ENCODE measurements at regions not wholly inside any gene's neighbourhood (a gene's known extent, or its start where the extent isn't known, plus 50 kb on each side); places are given as distances from the start of the nearest gene placed in this dataset.

GRCh38 chr12:31872831-31873604 is 86.2 kb upstream of the RESF1 start:
- Histone ChIP-seq H3K27ac (no peak overlapping the region), H3K36me3 (no peaks in the 10 kb centered on the region), H3K4me3 (no peak overlapping the region), H3K9me3 (ENCODE audit: low read depth) (no peaks in the 10 kb centered on the region), H3K27me3 (no peaks in the 10 kb centered on the region), H3K4me1 (ENCODE audit: low read depth) (no peaks in the 10 kb centered on the region)
- no peak for DNase-seq (ENCODE audit: low read depth in 1 of 2, low spot score in 1 of 2)
- TF ChIP-seq CTCF (IDR thresholded peaks at IDR 0.05; ENCODE audit: low read depth, low read length): no peak

GRCh38 chr12:31869972-31870371 is 89.2 kb upstream of the RESF1 start:
- DNase-seq (ENCODE audit: low read depth in 1 of 2, low spot score in 1 of 2): peak in 1 of 2 donors; percentile 30
- Histone ChIP-seq H3K27ac (no peak overlapping the region), H3K4me3 (no peak overlapping the region)

DNA sequence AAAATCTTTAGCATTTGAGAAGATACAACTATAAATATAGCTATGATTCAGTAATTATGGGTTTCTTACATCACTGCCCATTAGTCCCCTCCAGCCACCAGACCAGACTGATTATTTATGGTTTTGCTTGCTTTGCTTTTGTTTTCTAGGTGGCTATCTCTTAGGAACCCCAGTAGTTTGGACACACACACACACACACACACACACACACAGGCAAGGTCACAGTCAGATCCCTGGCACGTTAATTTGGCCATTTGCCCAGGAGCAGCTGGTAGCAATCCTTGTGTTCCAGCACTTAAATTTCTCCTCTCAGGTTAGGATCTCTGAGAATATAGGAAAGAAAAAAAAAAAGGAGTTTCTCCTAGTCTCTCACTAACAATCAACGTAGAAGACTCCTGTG is 90.2 kb upstream of the RESF1 start:
- no peak for TF ChIP-seq CTCF (IDR thresholded peaks at IDR 0.05; ENCODE audit: low read depth, low read length)
- Histone ChIP-seq H3K4me3 (no peak overlapping the region), H3K9me3 (ENCODE audit: low read depth) (no peaks in the 10 kb centered on the region), H3K27me3 (no peaks in the 10 kb centered on the region), H3K36me3 (no peaks in the 10 kb centered on the region), H3K4me1 (ENCODE audit: low read depth) (no peaks in the 10 kb centered on the region), H3K27ac (no peak overlapping the region)
- peak; percentile 16 to 86 for DNase-seq (ENCODE audit: low read depth in 1 of 2, low spot score in 1 of 2)

More at GRCh38 chr12:31869972-31870371, 89.2 kb upstream of the RESF1 start:
- no peaks in the 10 kb centered on the region for H3K9me3 ChIP-seq (ENCODE audit: low read depth)
- H3K4me1 ChIP-seq (ENCODE audit: low read depth): no peaks in the 10 kb centered on the region
- no peaks in the 10 kb centered on the region for H3K27me3 ChIP-seq
- TF ChIP-seq CTCF (IDR thresholded peaks at IDR 0.05; ENCODE audit: low read depth, low read length): no peak
- H3K36me3 ChIP-seq: no peaks in the 10 kb centered on the region

DNA sequence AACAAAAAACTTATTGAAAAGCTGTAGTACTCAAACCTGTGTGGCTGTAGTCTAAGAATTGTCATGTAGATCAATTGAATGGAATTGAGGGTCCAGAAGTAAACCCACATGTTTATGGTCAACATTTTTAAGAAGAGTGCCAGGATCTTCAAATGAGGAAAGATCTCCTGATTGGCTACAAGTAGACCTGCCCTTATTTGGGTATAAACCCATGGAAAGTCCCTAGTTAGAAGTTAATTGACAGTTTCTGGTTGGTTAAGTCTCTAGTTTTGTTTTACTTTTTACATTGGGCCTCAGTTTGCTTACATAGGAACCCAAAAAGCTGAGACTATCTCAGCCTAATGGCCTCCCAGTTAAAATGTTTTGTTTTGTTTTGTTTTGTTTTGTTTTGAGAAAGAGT is 91.9 kb upstream of the RESF1 start:
- Histone ChIP-seq H3K4me1 (ENCODE audit: low read depth) (no peaks in the 10 kb centered on the region), H3K4me3 (no peak overlapping the region), H3K27me3 (no peaks in the 10 kb centered on the region), H3K36me3 (no peaks in the 10 kb centered on the region), H3K9me3 (ENCODE audit: low read depth) (no peaks in the 10 kb centered on the region), H3K27ac (no peak overlapping the region)
- TF ChIP-seq CTCF (IDR thresholded peaks at IDR 0.05; ENCODE audit: low read depth, low read length): no peak
- DNase-seq (ENCODE audit: low read depth in 1 of 2, low spot score in 1 of 2): no peak

- no peak for DNase-seq (ENCODE audit: low read depth in 1 of 2, low spot score in 1 of 2)
- Histone ChIP-seq H3K9me3 (ENCODE audit: low read depth) (no peaks in the 10 kb centered on the region), H3K27me3 (no peaks in the 10 kb centered on the region), H3K36me3 (no peaks in the 10 kb centered on the region), H3K4me1 (ENCODE audit: low read depth) (no peaks in the 10 kb centered on the region), H3K27ac (no peak overlapping the region), H3K4me3 (no peak overlapping the region)
- no peak for TF ChIP-seq CTCF (IDR thresholded peaks at IDR 0.05; ENCODE audit: low read depth, low read length)
Observed at GRCh38 chr12:31866523-31866922, 92.7 kb upstream of the RESF1 start.

All from cardiac muscle cell (in vitro differentiated cells and primary cell).